ENCODE measurements at regions not wholly inside any gene's neighbourhood (a gene's known extent, or its start where the extent isn't known, plus 50 kb on each side); places are given as distances from the start of the nearest gene placed in this dataset.

DNA sequence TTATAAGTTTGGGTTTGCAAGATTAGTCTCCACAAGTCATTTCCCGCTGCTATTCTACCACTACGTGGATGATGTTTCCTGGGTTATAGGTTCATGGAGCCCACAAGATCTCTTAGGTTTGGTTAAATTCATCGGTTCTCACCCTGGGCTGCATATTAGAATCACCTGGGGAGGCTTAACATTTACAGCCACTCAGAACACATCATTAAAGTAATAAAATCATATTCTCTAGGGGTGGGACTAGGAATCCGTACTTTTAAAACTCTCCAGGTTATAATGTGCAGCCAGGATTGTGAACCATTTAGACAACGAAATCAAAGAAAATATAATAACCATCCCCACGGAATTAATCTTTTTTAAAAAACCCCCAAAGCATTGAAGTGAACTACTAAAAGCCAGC, 167.7 kb downstream of the ACTR3 start:
- in situ Hi-C loops (cut with HindIII; ENCODE audit: low pct_unique_long_range_greater_than_20kb, low sequenced_read_pairs), result no loop called here
- no peak for DNase-seq (ENCODE audit: low read depth, low spot score)

DNA sequence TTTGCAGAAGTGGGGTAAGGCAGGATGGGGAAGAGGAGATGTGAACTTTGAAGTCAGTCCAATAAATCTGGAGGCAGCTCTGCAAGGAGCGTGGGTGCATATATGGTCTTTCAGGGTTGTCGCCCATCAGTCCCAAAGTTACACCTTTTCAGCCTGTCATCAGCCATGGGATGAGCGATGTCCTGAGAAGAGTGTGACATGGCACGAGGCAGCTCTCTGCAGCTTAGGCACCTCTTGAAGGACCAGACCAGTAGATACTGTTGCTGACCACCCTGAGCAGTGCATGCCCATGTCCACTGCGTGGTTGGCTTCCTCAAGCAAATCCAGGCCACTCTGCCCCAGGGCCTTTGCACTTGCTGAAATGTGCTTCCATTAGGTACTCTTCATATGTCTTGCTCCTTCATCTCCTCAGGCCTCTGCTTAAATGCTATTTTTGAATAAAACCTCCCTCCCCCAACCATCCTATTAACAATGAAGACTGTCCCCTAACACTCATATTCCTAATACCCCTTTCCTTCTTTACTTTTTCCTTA, 171.7 kb downstream of the ACTR3 start:
- no peak for DNase-seq (ENCODE audit: low read depth, low spot score)
- in situ Hi-C loops (cut with HindIII; ENCODE audit: low pct_unique_long_range_greater_than_20kb, low sequenced_read_pairs), result no loop called here

DNA sequence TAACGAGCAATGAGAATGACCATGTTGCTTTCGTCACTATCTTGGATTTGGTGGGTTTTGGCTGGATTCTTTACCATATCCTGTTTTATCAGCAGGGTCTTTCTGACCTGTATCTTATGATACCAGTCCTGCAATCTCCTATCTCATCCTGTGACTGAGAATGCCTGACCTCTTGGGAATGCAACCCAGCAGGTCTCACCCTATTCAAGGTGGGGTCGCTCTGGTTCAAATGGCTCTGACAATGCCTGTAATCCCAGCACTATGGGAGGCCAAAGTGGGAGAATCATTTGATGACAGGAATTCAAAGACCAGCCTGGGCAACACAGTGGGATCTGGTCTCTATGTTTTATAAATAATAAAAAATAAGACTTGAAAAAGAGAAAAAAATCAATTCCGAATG, 173.5 kb downstream of the ACTR3 start:
- DNase-seq (ENCODE audit: low read depth, low spot score), result no peak
- in situ Hi-C loops (cut with HindIII; ENCODE audit: low pct_unique_long_range_greater_than_20kb, low sequenced_read_pairs), result no loop called here

DNA sequence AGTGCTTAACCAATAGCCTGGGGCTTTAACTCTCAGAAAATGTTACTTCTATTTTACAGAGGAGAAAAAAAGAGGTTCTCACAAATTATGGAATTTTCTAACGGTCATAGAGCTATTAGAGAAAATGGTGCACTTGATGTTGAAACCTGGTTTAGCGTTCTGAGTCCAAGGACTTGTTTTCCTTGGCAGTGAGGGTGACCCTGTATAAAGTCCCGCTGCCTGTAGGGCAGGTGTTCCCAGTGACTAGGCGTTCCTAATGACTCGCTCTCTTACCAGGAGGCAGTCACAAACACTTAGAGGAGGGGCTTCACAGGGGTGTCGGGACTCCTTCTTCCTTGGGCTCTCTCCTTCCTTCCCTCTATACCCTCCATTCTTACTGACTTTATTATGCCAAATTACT, 175.8 kb downstream of the ACTR3 start:
- DNase-seq (ENCODE audit: low read depth, low spot score), result no peak
- in situ Hi-C loops (cut with HindIII; ENCODE audit: low pct_unique_long_range_greater_than_20kb, low sequenced_read_pairs), result no loop called here

DNA sequence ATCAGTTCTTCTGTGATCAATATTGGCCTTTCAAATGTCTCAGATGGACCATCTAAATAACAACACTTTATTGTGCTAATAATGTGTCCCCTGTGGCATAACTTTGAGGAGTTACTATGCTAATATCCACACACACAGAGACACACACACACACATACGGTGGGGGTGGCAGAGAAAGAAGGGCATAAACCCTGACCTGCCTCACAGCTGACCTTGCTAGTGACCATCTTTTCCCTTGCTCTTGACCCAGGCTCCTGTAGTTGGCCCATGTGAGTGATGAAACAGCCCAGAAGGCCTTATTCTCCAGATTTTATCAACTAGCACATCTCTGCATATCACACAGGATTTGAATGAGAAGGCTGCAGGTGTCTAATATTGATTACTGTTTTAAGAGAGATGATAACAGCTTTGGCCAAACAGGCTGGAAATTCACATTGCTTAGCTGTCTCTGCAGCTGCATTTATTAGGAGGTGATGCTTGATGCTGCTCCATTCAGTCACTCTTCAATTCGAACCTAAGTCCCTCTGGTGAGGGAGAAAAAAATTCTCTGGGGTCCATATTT, 176.4 kb downstream of the ACTR3 start:
- in situ Hi-C loops (cut with HindIII; ENCODE audit: low pct_unique_long_range_greater_than_20kb, low sequenced_read_pairs), result no loop called here
- no peak for DNase-seq (ENCODE audit: low read depth, low spot score)

DNA sequence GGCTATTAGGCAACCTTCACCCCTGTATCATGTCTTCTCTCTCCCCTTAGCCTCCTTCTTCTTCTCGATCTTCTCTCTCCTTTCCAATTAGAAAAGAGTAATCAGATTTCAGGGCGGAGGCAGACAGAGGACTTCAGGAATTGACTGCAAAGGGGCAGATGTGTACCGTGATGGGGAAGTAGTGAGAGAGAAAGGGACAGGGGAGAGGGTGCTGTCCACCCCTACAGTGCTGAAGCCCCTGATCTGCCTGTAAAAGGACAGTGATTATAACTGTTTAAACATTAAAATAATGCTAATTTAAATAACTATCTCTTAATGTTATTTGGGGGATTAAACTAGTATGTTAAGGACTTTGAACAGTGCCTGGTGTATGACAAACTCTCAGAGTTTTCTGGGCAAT, 178.5 kb downstream of the ACTR3 start:
- DNase-seq (ENCODE audit: low read depth, low spot score), result no peak

DNA sequence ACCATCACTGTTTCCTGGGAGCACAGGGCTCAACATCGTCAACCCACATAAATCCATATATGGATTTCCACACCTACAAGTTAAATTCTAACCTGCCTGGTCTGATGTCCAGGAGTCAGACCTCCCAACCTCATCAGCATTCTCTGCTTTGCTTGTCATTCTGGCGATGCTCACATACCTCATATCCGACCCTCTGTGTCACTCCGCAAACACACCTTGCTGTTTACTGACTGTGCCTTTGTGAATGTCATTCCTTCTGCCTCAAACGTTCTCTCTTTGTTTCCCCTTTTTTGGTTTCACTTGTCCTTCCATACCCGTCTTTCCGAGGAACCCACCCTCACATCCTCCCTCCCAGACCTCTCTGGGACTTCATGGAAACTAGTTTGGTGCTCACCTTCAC, 187.1 kb downstream of the ACTR3 start:
- no peak for DNase-seq (ENCODE audit: low read depth, low spot score)
- in situ Hi-C loops (cut with HindIII; ENCODE audit: low pct_unique_long_range_greater_than_20kb, low sequenced_read_pairs), result no loop called here

More for the DNA sequence above, 178.5 kb downstream of the ACTR3 start:
- in situ Hi-C loops (cut with HindIII; ENCODE audit: low pct_unique_long_range_greater_than_20kb, low sequenced_read_pairs), result no loop called here

DNA sequence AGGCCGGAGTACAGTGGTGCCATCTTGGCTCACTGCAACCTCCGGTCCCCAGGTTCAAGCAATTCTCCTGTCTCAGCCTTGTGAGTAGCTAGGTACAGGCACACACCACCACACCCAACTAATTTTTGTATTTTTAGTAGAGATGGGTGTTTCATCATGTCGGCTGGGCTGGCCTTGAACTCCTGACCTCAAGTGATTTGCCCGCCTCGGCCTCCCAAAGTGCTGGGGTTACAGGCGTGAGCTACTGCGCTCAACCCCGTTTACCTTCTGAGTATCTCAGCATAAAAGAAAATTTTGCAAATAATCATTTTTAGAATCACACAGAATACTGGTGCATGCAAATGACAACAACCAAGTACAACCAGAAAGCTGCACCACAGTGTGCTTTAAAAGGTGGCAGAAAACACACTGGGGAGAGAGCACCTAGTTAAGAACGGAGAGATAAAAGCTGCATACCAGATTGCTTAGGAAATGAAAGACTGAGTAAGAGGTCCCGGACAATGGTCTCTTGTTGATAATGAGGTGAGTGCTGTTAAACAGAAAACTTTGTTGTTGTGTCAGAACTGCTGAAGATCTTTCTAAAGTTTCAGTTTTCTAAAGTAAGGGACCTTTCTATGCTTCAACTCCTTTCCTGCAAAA, 189.6 kb downstream of the ACTR3 start:
- in situ Hi-C loops (cut with HindIII; ENCODE audit: low pct_unique_long_range_greater_than_20kb, low sequenced_read_pairs), result no loop called here
- no peak for DNase-seq (ENCODE audit: low read depth, low spot score)

DNA sequence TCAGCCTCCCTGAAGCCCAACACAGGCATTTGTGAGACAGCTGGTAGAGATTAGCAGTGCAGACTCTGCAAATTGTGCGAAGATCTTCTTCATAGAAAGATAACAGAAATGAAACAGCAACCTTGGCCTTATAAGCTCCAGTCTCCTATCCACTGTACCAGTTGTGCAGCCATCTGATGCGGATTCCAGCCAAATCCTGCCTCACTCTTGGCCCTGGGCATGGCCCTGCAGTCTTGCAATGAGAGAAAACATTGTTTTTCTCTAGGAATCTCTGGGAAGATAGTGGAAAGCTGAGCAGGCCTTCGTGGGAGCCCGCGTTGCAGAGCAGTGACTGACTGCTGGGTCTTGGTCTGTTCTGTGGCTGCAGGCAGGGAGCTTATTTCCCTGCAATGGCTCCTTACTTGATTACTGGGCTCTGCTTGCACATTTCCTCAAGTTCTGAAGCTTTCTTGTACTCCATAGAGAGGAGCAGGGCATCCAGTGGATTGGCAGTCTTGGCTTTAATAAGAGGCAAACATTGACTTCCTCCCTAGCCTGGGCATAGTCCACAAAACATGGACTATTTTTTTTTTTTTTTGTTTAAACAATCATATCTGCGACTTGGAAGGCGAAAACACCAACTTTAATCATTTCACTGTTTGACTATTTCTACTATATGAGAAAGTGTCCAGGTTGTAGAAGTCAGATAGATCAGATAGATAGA, 193.0 kb downstream of the ACTR3 start:
- DNase-seq (ENCODE audit: low read depth, low spot score), result no peak
- in situ Hi-C loops (cut with HindIII; ENCODE audit: low pct_unique_long_range_greater_than_20kb, low sequenced_read_pairs), result no loop called here

DNA sequence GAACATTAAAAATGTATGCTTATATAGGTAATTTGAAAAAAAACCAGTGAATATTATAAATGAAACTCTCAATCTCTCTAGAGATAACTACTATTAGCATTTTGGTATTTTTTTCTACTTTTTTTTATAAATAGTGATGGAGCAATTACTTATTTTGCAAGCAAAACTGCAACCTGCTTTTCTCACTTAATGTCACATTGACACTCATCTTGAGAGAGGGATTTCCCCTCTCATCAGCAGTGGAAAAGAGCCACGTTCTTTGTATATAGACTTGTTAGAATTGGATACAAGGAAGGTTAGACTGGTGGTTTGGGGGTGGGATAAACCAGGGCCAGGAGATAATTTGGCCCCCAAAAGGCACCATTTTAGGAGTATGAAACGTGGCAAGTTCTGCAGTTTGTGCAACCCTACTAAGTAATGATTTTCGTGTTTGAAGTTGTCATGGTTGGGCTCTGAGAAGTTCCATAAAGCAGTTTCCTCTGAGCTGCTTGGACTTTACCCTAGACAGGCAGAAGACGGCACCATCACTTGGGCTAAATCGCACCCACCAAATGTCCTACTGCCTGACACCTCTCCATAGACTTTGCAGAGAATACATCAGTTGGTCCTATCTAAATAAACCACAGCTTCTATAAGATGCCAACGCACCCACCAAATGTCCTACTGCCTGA, 194.0 kb downstream of the ACTR3 start:
- no peak for DNase-seq (ENCODE audit: low read depth, low spot score)
- in situ Hi-C loops (cut with HindIII; ENCODE audit: low pct_unique_long_range_greater_than_20kb, low sequenced_read_pairs), result no loop called here

DNA sequence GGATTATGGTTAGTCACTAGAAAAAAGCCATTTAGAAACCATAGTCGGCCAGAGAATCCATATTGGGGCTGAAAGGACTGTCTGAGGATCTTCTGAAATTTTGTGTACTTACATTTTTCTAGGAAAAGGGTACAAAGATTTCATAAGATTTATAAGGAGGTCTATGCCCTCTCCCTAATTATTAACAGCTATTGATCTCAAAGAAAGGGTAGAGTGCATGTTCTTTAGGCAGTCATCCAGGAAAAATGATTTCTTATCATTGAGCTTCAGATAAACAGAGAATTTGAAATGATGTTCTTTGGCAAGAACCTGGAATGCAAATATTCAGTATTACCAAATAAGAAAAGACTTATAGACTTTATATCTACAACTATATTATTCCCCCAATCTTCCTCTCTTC, 195.3 kb downstream of the ACTR3 start:
- DNase-seq (ENCODE audit: low read depth, low spot score), result no peak
- in situ Hi-C loops (cut with HindIII; ENCODE audit: low pct_unique_long_range_greater_than_20kb, low sequenced_read_pairs), result no loop called here

DNA sequence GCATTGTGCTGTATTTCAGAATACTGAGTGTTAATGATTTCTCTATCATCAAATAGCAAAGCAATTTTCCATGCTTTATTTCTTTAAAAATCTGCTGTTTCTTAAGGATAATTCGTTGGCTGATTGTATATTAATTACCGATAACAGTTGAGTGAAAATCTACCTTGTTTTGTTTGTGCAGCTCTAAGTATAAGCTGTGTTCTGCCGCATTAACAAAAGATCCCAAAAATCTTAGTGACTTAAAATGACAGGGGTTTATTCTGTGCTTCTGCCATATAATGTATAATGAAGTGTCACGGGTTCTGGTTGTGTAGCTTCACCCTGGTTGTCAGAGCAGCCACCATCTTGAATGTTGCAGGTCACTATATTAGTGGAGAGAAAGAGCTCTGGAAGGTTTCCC, 196.1 kb downstream of the ACTR3 start:
- no peak for DNase-seq (ENCODE audit: low read depth, low spot score)
- in situ Hi-C loops (cut with HindIII; ENCODE audit: low pct_unique_long_range_greater_than_20kb, low sequenced_read_pairs), result no loop called here

DNA sequence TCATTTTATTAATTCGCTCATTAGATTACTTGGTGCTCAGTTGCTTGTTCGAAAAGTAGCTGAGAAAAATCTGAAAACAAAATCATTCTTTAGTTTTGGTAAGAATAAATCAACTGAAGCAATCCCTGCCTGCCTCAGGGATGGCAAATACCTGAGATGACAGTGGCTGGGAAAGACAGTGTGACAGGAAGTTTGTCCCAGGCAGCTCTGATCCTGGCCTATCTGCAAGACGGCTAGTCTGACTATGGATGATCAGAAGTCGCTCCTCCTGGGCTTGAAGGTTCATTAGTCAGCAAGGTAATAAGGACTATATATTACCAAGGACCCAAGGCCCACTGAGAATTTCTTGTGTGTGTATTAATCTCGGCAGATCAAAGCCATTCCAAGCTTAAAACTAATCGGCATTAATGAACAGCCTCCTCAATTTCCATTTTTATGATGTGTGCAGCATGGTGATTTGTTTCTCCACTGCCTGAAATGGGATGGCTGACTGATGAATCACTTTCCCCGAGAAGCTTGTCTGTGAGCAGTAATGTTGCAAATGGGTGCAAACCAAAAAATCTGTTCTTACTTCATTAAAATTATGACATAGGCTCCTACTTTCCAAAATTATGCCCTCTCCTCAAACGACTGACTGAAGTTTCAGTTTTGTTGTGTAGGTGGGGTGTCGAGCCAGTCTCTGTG, 199.9 kb downstream of the ACTR3 start:
- DNase-seq (ENCODE audit: low read depth, low spot score), result no peak
- in situ Hi-C loops (cut with HindIII; ENCODE audit: low pct_unique_long_range_greater_than_20kb, low sequenced_read_pairs), result no loop called here

DNA sequence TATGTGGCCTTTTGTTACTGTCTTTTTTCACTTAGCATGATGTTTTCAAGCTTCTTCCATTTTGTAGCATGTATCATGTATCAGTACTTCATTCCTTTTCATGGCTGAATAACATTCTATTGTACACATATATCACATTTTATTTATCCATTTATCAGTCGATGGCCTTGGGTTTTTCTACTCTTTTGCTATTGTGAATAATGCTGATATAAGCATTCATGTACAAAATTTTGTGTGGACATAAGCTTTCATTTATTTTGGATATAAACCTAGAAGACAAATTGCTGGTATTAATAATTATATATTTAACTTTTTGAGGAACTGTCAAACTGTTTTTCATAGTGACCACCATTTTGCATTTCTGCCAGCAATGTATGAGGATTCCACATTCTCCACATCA, 201.1 kb downstream of the ACTR3 start:
- DNase-seq (ENCODE audit: low read depth, low spot score), result no peak
- in situ Hi-C loops (cut with HindIII; ENCODE audit: low pct_unique_long_range_greater_than_20kb, low sequenced_read_pairs), result no loop called here

DNA sequence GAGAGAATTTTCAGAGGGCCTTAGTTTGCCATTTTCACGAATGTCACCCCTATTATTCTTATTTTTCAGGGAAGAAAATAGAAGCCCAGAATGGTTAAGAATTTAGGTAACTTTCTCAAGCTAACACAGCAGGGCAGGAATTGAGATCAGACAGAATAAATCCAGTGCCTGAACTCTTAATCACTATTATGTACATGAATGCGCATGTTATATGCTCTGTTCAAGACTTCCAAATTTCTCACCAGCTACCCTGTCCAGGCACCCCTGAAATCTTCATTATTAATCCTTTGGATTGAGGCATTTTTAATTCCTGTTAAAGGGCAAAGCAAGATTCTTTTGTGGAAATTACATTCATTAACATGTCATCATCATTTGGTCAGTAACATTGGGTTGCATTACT, 218.4 kb downstream of the ACTR3 start:
- no peak for DNase-seq (ENCODE audit: low read depth, low spot score)
- in situ Hi-C loops (cut with HindIII; ENCODE audit: low pct_unique_long_range_greater_than_20kb, low sequenced_read_pairs), result no loop called here

DNA sequence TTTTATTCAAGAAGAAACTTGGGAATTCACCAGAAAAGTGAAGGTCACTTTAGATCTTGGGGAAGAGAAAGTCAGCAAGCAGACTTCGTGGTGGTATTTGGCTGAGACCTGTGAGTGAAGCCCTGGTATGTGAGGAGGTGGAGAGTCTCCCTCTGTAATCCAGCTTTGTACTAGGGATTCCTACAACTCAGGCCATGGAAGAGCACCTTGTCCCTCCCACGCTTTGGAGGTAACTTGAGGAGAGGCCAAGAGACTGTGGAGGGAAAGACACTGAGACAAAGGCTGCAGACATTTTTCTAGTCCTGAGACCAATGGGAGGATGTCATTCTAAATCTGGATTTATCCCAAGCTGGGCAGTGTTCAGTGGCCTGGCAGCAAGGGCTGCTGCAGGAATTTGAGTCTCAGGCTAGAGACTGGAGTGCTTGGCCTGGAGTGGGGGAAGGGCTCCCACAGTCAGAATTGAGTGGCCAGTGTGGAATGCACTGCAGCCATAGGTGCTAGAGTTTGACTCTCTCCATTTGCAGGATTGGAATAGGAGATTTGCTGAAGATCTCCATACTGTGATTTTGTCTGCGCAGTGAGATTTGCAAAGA, 219.0 kb downstream of the ACTR3 start:
- in situ Hi-C loops (cut with HindIII; ENCODE audit: low pct_unique_long_range_greater_than_20kb, low sequenced_read_pairs), result no loop called here
- DNase-seq (ENCODE audit: low read depth, low spot score), result no peak

DNA sequence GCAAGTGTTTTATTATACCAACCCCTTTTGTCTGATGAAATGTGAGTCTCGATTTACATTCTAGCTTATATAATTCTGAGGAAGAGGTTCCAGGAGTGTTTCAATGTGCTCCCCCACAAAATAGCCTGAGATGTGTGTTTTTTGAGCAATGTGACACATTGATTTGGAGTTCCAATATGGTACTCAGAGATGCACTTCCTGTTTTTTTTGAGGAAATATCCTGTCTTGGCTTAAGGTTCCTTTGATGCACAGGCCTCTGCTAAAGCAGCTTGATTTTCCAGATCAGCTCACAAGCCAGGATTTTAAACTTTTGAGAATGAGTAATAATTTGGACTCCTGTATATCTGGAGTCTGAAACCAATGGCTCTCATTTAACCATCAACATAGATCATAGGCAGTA, 221.4 kb downstream of the ACTR3 start:
- no peak for DNase-seq (ENCODE audit: low read depth, low spot score)
- in situ Hi-C loops (cut with HindIII; ENCODE audit: low pct_unique_long_range_greater_than_20kb, low sequenced_read_pairs), result no loop called here

DNA sequence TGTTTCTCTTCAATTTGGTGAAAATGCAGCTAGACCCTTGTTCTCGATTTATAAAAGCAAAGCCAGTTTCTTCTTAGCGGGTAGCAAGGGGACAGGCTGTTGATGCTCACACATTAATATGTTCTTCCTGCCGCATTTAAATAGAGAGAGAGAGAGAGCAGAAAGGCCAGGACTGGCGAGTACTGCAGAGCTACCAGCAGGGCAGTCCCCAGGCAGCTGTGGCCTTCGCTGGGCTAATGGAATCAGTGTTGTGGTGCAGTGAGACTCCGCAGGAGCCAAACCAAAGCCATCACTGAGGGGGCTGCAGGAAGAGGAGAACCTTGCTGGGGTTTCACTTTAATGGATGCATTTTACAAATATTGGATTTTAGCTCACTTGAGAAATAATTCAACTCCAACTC, 223.6 kb downstream of the ACTR3 start:
- DNase-seq (ENCODE audit: low read depth, low spot score), result no peak
- in situ Hi-C loops (cut with HindIII; ENCODE audit: low pct_unique_long_range_greater_than_20kb, low sequenced_read_pairs), result no loop called here

Data from SK-MEL-5 (cell line).